PC-9 (cell line): ENCODE measurements at regions not wholly inside any gene's neighbourhood (a gene's known extent, or its start where the extent isn't known, plus 50 kb on each side); places are given as distances from the start of the nearest gene placed in this dataset.

Experiments used
- BruUV-seq: library from RNA; stranded (reverse); fragments of 400-500 nt; replicated peaks from 2 replicates; lab custom pipeline; 2021; lab: Mats Ljungman, UMichigan
- CTCF ChIA-PET: fragments of 300-600 bp; sonication (Branson Sonifier 250); formaldehyde crosslinking; loops from one replicate; lab custom pipeline; 2022; ENCODE audit warnings: antibody characterized with exemption; lab: Charles Lee
- POLR2A ChIA-PET: fragments of 300-600 bp; sonication (Branson Sonifier 250); formaldehyde crosslinking; loops from one replicate; lab custom pipeline; 2022; ENCODE audit warnings: antibody characterized with exemption; ENCODE audit not compliant: unreplicated experiment; lab: Charles Lee
- DNase-seq, 2 experiments: peaks; one replicate each; pipeline versions ENCODE4 v3.0.0 to v3.0.0-alpha.2; 2015 to 2022; ENCODE audit warnings: mixed read lengths in 1 of 2
- H2AFZ ChIP-seq: fragments of 200-600 bp; sonication (generic); 2 replicates; pipeline ENCODE4 v1.8.1; 2017; ENCODE audit warnings: antibody characterized with exemption
- H3F3A ChIP-seq: fragments of 200-600 bp; sonication (generic); 2 replicates; pipeline ENCODE4 v1.8.1; 2017; ENCODE audit warnings: antibody characterized with exemption, mild to moderate bottlenecking, low read depth; ENCODE audit not compliant: insufficient read depth
- H3K27ac ChIP-seq: fragments of 200-600 bp; sonication (generic); 2 replicates; pipeline ENCODE4 v1.6.1; 2016; ENCODE audit warnings: mixed run types
- H3K27me3 ChIP-seq: fragments of 200-600 bp; sonication (generic); 2 replicates; pipeline ENCODE4 v1.6.1; 2016; ENCODE audit warnings: low read depth, mixed run types; ENCODE audit not compliant: insufficient read depth
- H3K36me3 ChIP-seq: fragments of 200-600 bp; sonication (generic); 2 replicates; pipeline ENCODE4 v1.6.1; 2016; ENCODE audit warnings: low read depth, mixed run types
- H3K4me1 ChIP-seq: fragments of 200-600 bp; sonication (generic); replicated peaks from 2 replicates; pipeline ENCODE4 v1.6.1; 2016; ENCODE audit warnings: mixed run types; ENCODE audit not compliant: insufficient read depth
- H3K4me2 ChIP-seq: fragments of 200-600 bp; sonication (generic); 2 replicates; pipeline ENCODE4 v1.6.1; 2017; ENCODE audit warnings: mixed run types
- H3K4me3 ChIP-seq: fragments of 200-600 bp; sonication (generic); 2 replicates; pipeline ENCODE4 v1.6.1; 2016; ENCODE audit warnings: mixed run types
- H3K79me2 ChIP-seq: fragments of 200-600 bp; sonication (generic); 2 replicates; pipeline ENCODE4 v1.6.1; 2017; ENCODE audit warnings: low read depth, mixed run types
- H3K9me2 ChIP-seq: fragments of 200-600 bp; sonication (generic); 2 replicates; pipeline ENCODE4 v1.8.1; 2017; ENCODE audit warnings: mild to moderate bottlenecking; ENCODE audit not compliant: insufficient read depth
- H3K9me3 ChIP-seq: fragments of 200-600 bp; sonication (generic); 2 replicates; pipeline ENCODE4 v1.8.1; 2016; ENCODE audit warnings: low read depth; ENCODE audit not compliant: insufficient read depth
- H4K20me1 ChIP-seq: fragments of 200-600 bp; sonication (generic); 2 replicates; pipeline ENCODE4 v1.8.1; 2017; ENCODE audit not compliant: insufficient read depth
- CTCF ChIP-seq: fragments of 200-600 bp; sonication (generic); conservative IDR thresholded peaks from 2 replicates; pipeline ENCODE4 v1.6.1; 2017; ENCODE audit warnings: mixed run types, antibody characterized with exemption, mild to moderate bottlenecking, moderate library complexity
- EZH2 ChIP-seq: fragments of 200-600 bp; sonication (generic); IDR thresholded peaks from 2 replicates; pipeline ENCODE4 v1.8.0; 2017; ENCODE audit warnings: antibody characterized with exemption, low read depth
- intact Hi-C: fragments of 100-400 bp; cut with micrococcal nuclease; formaldehyde crosslinking; loops from one replicate; pipeline ENCODE4 v1.10.0; 2022; ENCODE audit not compliant: unreplicated experiment

GRCh38 chr20:16666272-16666671 is 63.6 kb upstream of the SNRPB2 start:
- H3K79me2 ChIP-seq, result no peaks in the 10 kb centered on the region
- H3K36me3 ChIP-seq, result no peaks in the 10 kb centered on the region
- no peak overlapping the region for H3K4me3 ChIP-seq
- H3K27ac ChIP-seq, result no peak overlapping the region
- no peaks in the 10 kb centered on the region for H3K9me2 ChIP-seq
- H3F3A ChIP-seq, result no peaks in the 10 kb centered on the region
- intact Hi-C loops, result no loop called here
- no peaks in the 10 kb centered on the region for H3K27me3 ChIP-seq
- ChIA-PET POLR2A (no interaction called here), CTCF (no interaction called here)
- no TSS peak for BruUV-seq
- no peak overlapping the region for H2AFZ ChIP-seq
- TF ChIP-seq CTCF, result no peak
- TF ChIP-seq EZH2, result no peak
- no peaks in the 10 kb centered on the region for H4K20me1 ChIP-seq
- no peak for DNase-seq
- no peak overlapping the region for H3K4me2 ChIP-seq
- H3K9me3 ChIP-seq, result no peaks in the 10 kb centered on the region
- H3K4me1 ChIP-seq, result no peaks in the 10 kb centered on the region

GRCh38 chr20:16664020-16664419 is 65.8 kb upstream of the SNRPB2 start:
- H3F3A ChIP-seq, result no peaks in the 10 kb centered on the region

GRCh38 chr20:16662467-16662866 is 67.4 kb upstream of the SNRPB2 start:
- Histone ChIP-seq H3K4me2 (no peak overlapping the region), H3K9me3 (no peaks in the 10 kb centered on the region), H3F3A (no peaks in the 10 kb centered on the region), H3K27ac (no peak overlapping the region), H2AFZ (no peak overlapping the region), H4K20me1 (no peaks in the 10 kb centered on the region), H3K4me1 (no peaks in the 10 kb centered on the region), H3K27me3 (no peaks in the 10 kb centered on the region), H3K9me2 (no peaks in the 10 kb centered on the region), H3K36me3 (no peaks in the 10 kb centered on the region), H3K79me2 (no peaks in the 10 kb centered on the region), H3K4me3 (no peak overlapping the region)
- no TSS peak for BruUV-seq
- POLR2A ChIA-PET, result no interaction called here
- CTCF ChIA-PET, result no interaction called here
- intact Hi-C loops, result no loop called here
- TF ChIP-seq CTCF (no peak), EZH2 (no peak)
- DNase-seq, result no peak

More at GRCh38 chr20:16664020-16664419, 65.8 kb upstream of the SNRPB2 start:
- Histone ChIP-seq H2AFZ (no peak overlapping the region), H3K27me3 (no peaks in the 10 kb centered on the region), H3K4me3 (no peak overlapping the region), H3K4me1 (no peaks in the 10 kb centered on the region), H4K20me1 (no peaks in the 10 kb centered on the region), H3K79me2 (no peaks in the 10 kb centered on the region), H3K9me2 (no peaks in the 10 kb centered on the region), H3K4me2 (no peak overlapping the region), H3K36me3 (no peaks in the 10 kb centered on the region), H3K9me3 (no peaks in the 10 kb centered on the region), H3K27ac (no peak overlapping the region)
- ChIA-PET POLR2A (no interaction called here), CTCF (no interaction called here)
- intact Hi-C loops, result no loop called here
- TF ChIP-seq CTCF, result no peak
- no peak for DNase-seq
- no TSS peak for BruUV-seq
